NCI-H1105 (cell line): ENCODE measurements at regions not wholly inside any gene's neighbourhood (a gene's known extent, or its start where the extent isn't known, plus 50 kb on each side); places are given as distances from the start of the nearest gene placed in this dataset.
"Not testable (repeated sequence)": the region's sequence is repeated elsewhere in the genome, so short reads cannot be mapped to it uniquely, and the experiment has no call there.

Experiments used
- DNase-seq: peaks from one replicate; lab custom pipeline; 2025; lab: John Stamatoyannopoulos, UW

- DNase-seq: peak; percentile 3
These were observed 130.9 kb upstream of the MYCN start for GRCh38 chr2:15809404-15809803.

GRCh38 chr2:15810477-15811150 lies 129.7 kb upstream of the MYCN start:
- no peak for DNase-seq

GRCh38 chr2:15811367-15811766 lies 129.0 kb upstream of the MYCN start:
- no peak for DNase-seq

- no peak for DNase-seq
These were observed 128.1 kb upstream of the MYCN start for GRCh38 chr2:15812187-15812780.

- DNase-seq: no peak
These were observed 126.7 kb upstream of the MYCN start for GRCh38 chr2:15813481-15814266.

- no peak for DNase-seq
These were observed 125.9 kb upstream of the MYCN start for GRCh38 chr2:15814403-15814802.

- no peak for DNase-seq
These were observed 125.4 kb upstream of the MYCN start for GRCh38 chr2:15814946-15815345.

GRCh38 chr2:15816226-15816625 lies 124.1 kb upstream of the MYCN start:
- no peak for DNase-seq

GRCh38 chr2:15816674-15817406 lies 123.5 kb upstream of the MYCN start:
- no peak for DNase-seq

GRCh38 chr2:15817748-15818147 lies 122.6 kb upstream of the MYCN start:
- no peak for DNase-seq

GRCh38 chr2:15818318-15818753 lies 122.0 kb upstream of the MYCN start:
- no peak for DNase-seq

GRCh38 chr2:15818881-15819280 lies 121.5 kb upstream of the MYCN start:
- no peak for DNase-seq

- DNase-seq: no peak
These were observed 120.6 kb upstream of the MYCN start for GRCh38 chr2:15819562-15820256.

- DNase-seq: no peak
These were observed 120.1 kb upstream of the MYCN start for GRCh38 chr2:15820257-15820566.

GRCh38 chr2:15820927-15821326 lies 119.4 kb upstream of the MYCN start:
- no peak for DNase-seq

GRCh38 chr2:15822151-15823044 lies 118.0 kb upstream of the MYCN start:
- no peak for DNase-seq

- no peak for DNase-seq
These were observed 116.6 kb upstream of the MYCN start for GRCh38 chr2:15823459-15824396.

GRCh38 chr2:15824467-15824866 lies 115.9 kb upstream of the MYCN start:
- not testable (repeated sequence) for DNase-seq

GRCh38 chr2:15825276-15825980 lies 114.9 kb upstream of the MYCN start:
- no peak for DNase-seq
